GM12878 (cell line): ENCODE measurements at regions not wholly inside any gene's neighbourhood (a gene's known extent, or its start where the extent isn't known, plus 50 kb on each side); places are given as distances from the start of the nearest gene placed in this dataset.

Experiments used
- CHD2 ChIP-seq: IDR thresholded peaks from 2 replicates; pipeline ENCODE4 v1.6.1; 2011; ENCODE audit warnings: low read depth, low read length, improper control_type of control experiment, borderline replicate concordance
- NFYB ChIP-seq: IDR thresholded peaks from 2 replicates; pipeline ENCODE4 v1.6.1; 2011; ENCODE audit warnings: low read depth, mild to moderate bottlenecking, low read length, improper control_type of control experiment, moderate library complexity; ENCODE audit not compliant: insufficient read depth
- POLR2A ChIP-seq: IDR thresholded peaks from 2 replicates; pipeline ENCODE4 v1.6.1; 2011; ENCODE audit warnings: low read depth, mild to moderate bottlenecking, low read length
- POLR2AphosphoS2 ChIP-seq: IDR thresholded peaks from 2 replicates; pipeline ENCODE4 v1.6.1; 2011; ENCODE audit warnings: low read depth, mild to moderate bottlenecking, low read length, improper control_type of control experiment, moderate library complexity
- SIN3A ChIP-seq: IDR thresholded peaks from 2 replicates; pipeline ENCODE4 v1.6.1; 2012; ENCODE audit warnings: low read depth, low read length, improper control_type of control experiment
- TARDBP ChIP-seq: IDR thresholded peaks from 2 replicates; pipeline ENCODE4 v1.6.1; 2016; ENCODE audit warnings: borderline replicate concordance
- TF ChIP-seq, protein P1 (sequence below): IDR thresholded peaks from 2 replicates; pipeline ENCODE4 v1.6.1; 2011; ENCODE audit warnings: low read depth, mild to moderate bottlenecking, low read length, moderate library complexity, borderline replicate concordance; ENCODE audit errors: extremely low read depth
- TF ChIP-seq, protein P2 (sequence below): IDR thresholded peaks from 2 replicates; pipeline ENCODE4 v1.6.1; 2012; ENCODE audit warnings: low read depth, low read length, improper control_type of control experiment
- TF ChIP-seq, protein P3 (sequence below), 3 experiments: IDR thresholded peaks in 2 of 3; conservative IDR thresholded peaks in 1 of 3; 2 replicates each; pipeline ENCODE4 v1.5.1; 2011; ENCODE audit warnings: low read depth in 3 of 3, low read length in 3 of 3, mild to moderate bottlenecking in 3 of 3, control low read depth in 2 of 3, moderate library complexity in 2 of 3, inconsistent platforms in 1 of 3, mixed read lengths in 1 of 3; ENCODE audit not compliant: control insufficient read depth in 2 of 3, insufficient read depth in 1 of 3; ENCODE audit errors: extremely low read depth in 1 of 3
- TF ChIP-seq, protein P4 (sequence below): fragments of 450-650 bp; IDR thresholded peaks from 2 replicates; pipeline ENCODE4 v1.6.1; 2016; ENCODE audit warnings: mild to moderate bottlenecking

DNA sequence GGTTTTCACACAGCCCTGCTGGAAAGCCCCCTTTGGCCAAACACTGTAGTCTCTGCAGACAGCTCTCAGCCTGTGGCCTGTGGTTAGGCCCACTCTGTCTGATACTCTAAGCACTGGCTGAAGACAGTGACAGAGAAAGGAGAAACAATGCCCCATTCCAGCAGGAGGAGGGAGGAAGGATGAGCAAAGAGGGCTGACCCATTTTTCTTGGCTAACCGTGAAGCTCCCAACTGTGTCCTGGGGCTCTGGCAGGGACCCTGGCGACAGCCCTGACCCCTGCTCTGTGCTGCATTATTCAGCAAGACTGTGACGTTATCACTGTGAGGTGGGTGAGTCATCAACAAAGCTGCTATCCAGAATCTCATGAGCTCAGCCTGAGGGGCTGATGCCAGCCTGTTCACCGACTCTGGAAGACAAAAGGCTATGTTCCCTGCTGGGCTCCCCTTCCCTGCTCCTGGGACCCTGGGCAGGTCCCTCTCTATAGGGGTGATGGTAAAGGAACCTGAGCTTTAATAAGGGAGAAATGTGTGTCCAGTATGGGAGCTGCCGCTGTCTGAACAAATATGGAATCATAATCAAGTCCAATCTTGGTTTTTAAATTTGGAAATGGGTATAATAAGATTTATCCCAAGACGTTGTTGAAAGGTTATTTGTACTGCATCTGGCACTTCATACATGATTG, 107.0 kb downstream of the RHOU start:
- TF ChIP-seq, protein P1, sequence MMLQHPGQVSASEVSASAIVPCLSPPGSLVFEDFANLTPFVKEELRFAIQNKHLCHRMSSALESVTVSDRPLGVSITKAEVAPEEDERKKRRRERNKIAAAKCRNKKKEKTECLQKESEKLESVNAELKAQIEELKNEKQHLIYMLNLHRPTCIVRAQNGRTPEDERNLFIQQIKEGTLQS: no peak
- 0 out of 2 replicates have a peak, but pooled peaks have one; percentile 11 for TF ChIP-seq CHD2
- TF ChIP-seq, protein P2, sequence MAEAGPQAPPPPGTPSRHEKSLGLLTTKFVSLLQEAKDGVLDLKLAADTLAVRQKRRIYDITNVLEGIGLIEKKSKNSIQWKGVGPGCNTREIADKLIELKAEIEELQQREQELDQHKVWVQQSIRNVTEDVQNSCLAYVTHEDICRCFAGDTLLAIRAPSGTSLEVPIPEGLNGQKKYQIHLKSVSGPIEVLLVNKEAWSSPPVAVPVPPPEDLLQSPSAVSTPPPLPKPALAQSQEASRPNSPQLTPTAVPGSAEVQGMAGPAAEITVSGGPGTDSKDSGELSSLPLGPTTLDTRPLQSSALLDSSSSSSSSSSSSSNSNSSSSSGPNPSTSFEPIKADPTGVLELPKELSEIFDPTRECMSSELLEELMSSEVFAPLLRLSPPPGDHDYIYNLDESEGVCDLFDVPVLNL: no peak
- TF ChIP-seq, protein P3, sequence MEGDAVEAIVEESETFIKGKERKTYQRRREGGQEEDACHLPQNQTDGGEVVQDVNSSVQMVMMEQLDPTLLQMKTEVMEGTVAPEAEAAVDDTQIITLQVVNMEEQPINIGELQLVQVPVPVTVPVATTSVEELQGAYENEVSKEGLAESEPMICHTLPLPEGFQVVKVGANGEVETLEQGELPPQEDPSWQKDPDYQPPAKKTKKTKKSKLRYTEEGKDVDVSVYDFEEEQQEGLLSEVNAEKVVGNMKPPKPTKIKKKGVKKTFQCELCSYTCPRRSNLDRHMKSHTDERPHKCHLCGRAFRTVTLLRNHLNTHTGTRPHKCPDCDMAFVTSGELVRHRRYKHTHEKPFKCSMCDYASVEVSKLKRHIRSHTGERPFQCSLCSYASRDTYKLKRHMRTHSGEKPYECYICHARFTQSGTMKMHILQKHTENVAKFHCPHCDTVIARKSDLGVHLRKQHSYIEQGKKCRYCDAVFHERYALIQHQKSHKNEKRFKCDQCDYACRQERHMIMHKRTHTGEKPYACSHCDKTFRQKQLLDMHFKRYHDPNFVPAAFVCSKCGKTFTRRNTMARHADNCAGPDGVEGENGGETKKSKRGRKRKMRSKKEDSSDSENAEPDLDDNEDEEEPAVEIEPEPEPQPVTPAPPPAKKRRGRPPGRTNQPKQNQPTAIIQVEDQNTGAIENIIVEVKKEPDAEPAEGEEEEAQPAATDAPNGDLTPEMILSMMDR (IDR thresholded peaks at IDR 0.05 in 2 of 3, conservative IDR thresholded peaks at IDR 0.05 in 1 of 3; ENCODE audit: control insufficient read depth in 2 of 3, extremely low read depth in 1 of 3, insufficient read depth in 1 of 3, low read depth in 3 of 3, low read length in 3 of 3): no peak
- TF ChIP-seq POLR2AphosphoS2: no peak
- no peak for TF ChIP-seq POLR2A
- no peak for TF ChIP-seq SIN3A
- TF ChIP-seq, protein P4, sequence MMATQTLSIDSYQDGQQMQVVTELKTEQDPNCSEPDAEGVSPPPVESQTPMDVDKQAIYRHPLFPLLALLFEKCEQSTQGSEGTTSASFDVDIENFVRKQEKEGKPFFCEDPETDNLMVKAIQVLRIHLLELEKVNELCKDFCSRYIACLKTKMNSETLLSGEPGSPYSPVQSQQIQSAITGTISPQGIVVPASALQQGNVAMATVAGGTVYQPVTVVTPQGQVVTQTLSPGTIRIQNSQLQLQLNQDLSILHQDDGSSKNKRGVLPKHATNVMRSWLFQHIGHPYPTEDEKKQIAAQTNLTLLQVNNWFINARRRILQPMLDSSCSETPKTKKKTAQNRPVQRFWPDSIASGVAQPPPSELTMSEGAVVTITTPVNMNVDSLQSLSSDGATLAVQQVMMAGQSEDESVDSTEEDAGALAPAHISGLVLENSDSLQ: no peak
- TF ChIP-seq TARDBP: no peak
- TF ChIP-seq NFYB: no peak
